GM23338 (cell line): ENCODE measurements at regions not wholly inside any gene's neighbourhood (a gene's known extent, or its start where the extent isn't known, plus 50 kb on each side); places are given as distances from the start of the nearest gene placed in this dataset.

Experiments
- CREB1 ChIP-seq: fragments of 250-450 bp; sonication (Bioruptor Pico); IDR thresholded peaks from 2 replicates; pipeline ENCODE4 v1.5.0; 2020; ENCODE audit warnings: low read depth, mild to moderate bottlenecking, moderate library complexity
- CTCF ChIP-seq, 2 experiments: fragments of 200-600 bp in 1 of 2; sonication (generic) in 1 of 2; conservative IDR thresholded peaks; 2 replicates each; pipeline versions ENCODE4 v1.5.1 to v1.6.1; 2016 to 2017; ENCODE audit warnings: antibody characterized with exemption in 2 of 2, low read depth in 2 of 2, mild to moderate bottlenecking in 2 of 2, moderate library complexity in 1 of 2
- ETS1 ChIP-seq: IDR thresholded peaks from 2 replicates; pipeline ENCODE4 v1.6.1; 2016; ENCODE audit warnings: antibody characterized with exemption
- EZH2 ChIP-seq: fragments of 200-600 bp; sonication (generic); IDR thresholded peaks from one replicate; pipeline ENCODE4 v1.8.0; 2017; ENCODE audit warnings: antibody characterized with exemption, mild to moderate bottlenecking, low read depth; ENCODE audit not compliant: unreplicated experiment
- EZH2phosphoT487 ChIP-seq: fragments of 200-600 bp; sonication (generic); IDR thresholded peaks from one replicate; pipeline ENCODE4 v1.8.1; 2018; ENCODE audit warnings: antibody characterized with exemption; ENCODE audit not compliant: unreplicated experiment
- JUNB ChIP-seq: IDR thresholded peaks from one replicate; pipeline ENCODE4 v1.6.1; 2016; ENCODE audit warnings: antibody characterized with exemption; ENCODE audit not compliant: unreplicated experiment
- NANOG ChIP-seq: IDR thresholded peaks from 2 replicates; pipeline ENCODE4 v1.6.1; 2016; ENCODE audit warnings: antibody characterized with exemption, borderline replicate concordance
- POLR2AphosphoS5 ChIP-seq: IDR thresholded peaks from 2 replicates; pipeline ENCODE4 v1.6.1; 2016; ENCODE audit warnings: antibody characterized with exemption, low read depth
- REST ChIP-seq: IDR thresholded peaks from one replicate; pipeline ENCODE4 v1.6.1; 2018; ENCODE audit warnings: antibody characterized with exemption; ENCODE audit not compliant: unreplicated experiment
- STAT1 ChIP-seq: IDR thresholded peaks from one replicate; pipeline ENCODE4 v1.6.1; 2016; ENCODE audit warnings: antibody characterized with exemption; ENCODE audit not compliant: unreplicated experiment
- ZNF114 ChIP-seq: fragments of 250-450 bp; sonication (Bioruptor Pico); IDR thresholded peaks from 2 replicates; pipeline ENCODE4 v1.5.0; 2020; ENCODE audit warnings: mild to moderate bottlenecking, moderate library complexity
- ZNF331 ChIP-seq: fragments of 250-450 bp; sonication (Bioruptor Pico); IDR thresholded peaks from 2 replicates; pipeline ENCODE4 v1.5.0; 2020; ENCODE audit warnings: low read depth, mild to moderate bottlenecking, moderate library complexity

- TF ChIP-seq CTCF (conservative IDR thresholded peaks at IDR 0.05; ENCODE audit: low read depth in 2 of 2) (no peak), NANOG (no peak), REST (no peak), EZH2 (no peak), EZH2phosphoT487 (no peak), JUNB (no peak), POLR2AphosphoS5 (no peak), ETS1 (no peak), ZNF114 (CRISPR knock-in tag) (no peak), CREB1 (CRISPR knock-in tag) (no peak), ZNF331 (no peak), STAT1 (no peak)
Observed at GRCh38 chr17:27218041-27218440, 75.9 kb upstream of the WSB1 start.
